CD4-positive, alpha-beta T cell treated with Interleukin-15 for 1 hour (primary cell): ENCODE measurements at regions not wholly inside any gene's neighbourhood (a gene's known extent, or its start where the extent isn't known, plus 50 kb on each side); places are given as distances from the start of the nearest gene placed in this dataset.
"Not testable (repeated sequence)": the region's sequence is repeated elsewhere in the genome, so short reads cannot be mapped to it uniquely, and the experiment has no call there.

Source experiments
- DNase-seq: peaks from one replicate; pipeline ENCODE4 v3.0.0-alpha.2; 2020

DNA sequence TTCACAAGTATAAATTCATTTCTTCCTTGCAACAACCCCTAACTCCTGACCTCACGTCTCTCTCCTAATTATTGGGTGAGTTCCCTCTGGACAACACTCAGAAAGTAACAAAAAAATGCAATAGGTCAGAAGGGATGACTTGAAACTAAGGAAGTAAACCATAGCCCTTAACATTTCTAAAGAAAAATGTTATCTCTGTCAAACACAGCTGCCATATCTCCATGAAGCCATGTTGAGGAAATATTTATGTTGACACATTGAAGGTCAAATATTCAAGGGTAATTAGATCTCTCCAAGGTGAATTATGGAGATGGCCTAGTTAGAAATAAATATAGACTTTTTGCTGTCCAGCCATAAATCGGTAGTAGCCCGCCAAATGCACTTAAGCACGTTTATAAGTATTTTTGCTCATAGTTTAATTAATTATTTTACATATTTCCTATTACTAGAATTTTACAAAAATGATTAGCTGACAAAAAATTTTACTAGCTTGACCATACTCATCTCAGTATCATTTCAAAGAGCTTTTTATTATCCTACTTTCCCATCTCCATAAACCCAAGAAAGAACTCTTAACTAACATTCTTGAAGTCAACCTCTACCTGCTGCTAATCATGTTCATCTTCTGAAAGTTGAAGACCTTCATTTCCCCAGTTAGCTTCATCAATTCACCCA is 160.1 kb upstream of the PKN2 start:
- DNase-seq, result no peak

DNA sequence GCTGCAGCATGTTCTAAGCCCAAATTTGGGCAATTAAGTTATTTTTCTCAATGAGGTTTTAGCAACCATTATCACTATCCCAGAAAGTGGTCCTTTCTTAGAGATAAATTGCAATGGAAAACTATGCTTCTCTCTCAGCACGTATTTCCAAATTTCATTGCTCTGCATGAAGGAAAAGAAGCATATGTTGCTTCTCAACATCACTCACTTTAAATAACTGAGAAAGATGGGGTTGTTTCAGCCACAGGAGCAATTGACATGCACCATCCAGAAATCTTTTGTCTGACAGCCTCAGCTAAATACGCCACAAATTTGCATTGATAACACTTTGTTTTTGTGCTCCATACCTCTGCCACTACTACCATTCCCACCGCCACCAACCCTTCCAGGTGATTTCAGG is 157.6 kb upstream of the PKN2 start:
- no peak for DNase-seq

DNA sequence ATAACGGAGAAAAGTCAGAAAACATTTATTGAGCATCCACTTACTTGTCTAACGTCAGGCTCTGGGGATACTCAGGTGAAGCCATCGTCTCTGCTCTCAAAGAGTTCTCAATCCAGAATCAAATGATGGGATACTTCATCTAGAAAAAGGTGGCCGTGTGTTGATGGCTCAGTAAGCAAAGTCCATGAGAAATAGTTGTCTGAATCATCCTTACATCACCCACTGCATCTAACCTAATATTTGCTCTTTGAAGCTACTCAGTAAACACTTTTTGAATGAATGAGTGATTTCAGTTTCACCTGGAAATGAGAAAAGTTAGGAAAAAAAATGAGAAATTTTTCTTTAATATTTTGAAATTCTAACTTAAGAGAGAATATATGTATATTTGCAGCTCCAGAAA is 155.3 kb upstream of the PKN2 start:
- DNase-seq, result no peak

DNA sequence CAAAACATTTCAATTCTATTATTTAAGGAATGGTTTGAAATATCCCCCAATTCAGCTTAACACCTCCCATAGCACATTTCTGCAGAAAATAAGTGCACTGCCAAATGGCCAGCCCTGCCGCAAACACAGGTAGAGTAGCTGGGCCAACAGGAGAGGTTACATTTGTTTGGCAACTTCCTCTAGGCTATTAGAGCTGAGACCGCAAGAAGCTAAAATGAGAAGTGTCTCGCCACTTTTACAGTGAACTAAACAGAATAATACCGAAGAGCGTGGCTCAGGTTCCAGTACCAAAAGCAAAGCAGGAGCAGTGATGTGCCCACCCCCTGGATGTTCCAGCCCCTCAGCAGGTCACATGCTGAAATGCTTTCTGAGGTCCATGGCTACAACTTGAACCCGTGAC is 154.5 kb upstream of the PKN2 start:
- DNase-seq, result no peak

DNA sequence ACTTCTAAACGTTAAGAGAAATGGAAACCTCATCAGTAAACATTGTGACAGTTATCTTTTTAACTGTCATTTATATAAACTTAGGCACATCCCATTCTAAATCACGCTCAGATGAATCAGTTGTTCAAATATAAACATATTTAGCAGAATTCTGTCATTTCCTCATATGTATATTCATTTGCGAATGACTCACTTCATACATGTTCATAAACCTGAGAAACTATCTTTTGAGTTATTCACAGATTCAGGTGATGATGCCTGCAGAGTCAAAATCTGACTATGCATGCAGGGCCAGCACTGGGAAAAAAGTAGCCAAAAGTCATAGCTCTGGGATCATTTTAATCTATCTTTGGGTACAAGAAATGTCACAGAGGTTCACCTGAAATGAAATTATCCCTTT is 153.8 kb upstream of the PKN2 start:
- DNase-seq, result no peak

GRCh38 chr1:88537787-88538186 is 146.3 kb upstream of the PKN2 start:
- DNase-seq, result no peak

DNA sequence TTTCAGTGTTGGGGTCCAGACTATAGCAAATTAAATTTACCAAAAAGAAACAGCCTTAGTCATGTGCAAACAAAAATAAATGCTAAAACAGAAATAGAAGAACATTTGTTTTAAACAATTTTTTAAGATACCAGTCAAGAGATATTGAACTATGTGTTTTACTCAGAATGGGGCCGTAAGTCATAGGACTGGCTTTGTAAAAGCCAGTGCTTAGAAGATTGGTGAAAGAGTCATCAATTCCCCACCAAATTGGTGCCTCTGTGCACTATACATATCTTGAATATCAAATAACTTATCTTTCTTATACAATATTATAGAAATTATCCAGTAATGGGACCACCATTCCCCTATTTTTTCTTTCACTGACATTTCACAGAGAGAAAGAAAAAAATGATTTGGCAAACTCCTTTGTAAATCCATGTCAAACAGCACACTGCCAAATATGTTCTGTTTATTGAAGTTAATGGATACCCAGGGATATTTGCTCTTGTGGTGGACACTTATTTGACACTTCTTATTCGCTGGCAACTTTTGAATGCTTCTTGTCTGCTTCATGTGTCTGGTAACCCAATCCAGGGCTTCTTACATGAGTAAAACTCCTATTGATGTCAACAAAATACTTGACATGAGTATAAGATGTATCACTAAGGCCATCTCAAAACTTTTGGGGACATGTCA is 145.7 kb upstream of the PKN2 start:
- DNase-seq, result no peak

DNA sequence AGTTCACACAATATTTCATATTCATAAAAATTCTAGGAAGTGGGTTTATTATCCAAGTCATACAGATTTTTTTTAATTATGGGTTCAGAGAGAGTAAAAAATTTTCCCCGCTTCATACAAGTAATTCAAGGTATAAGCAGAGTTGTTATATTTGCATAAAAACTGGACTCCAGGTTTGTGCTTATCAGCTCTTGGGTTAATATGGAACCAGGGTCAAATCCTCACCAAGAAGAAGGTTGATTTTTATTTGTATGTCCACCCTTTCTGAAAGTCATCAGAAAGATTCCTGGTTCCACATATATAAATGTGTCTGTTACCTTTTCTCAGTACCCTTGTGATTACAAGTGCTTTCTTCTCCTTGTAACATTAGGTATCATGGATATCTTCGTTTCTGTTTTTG is 143.8 kb upstream of the PKN2 start:
- no peak for DNase-seq

DNA sequence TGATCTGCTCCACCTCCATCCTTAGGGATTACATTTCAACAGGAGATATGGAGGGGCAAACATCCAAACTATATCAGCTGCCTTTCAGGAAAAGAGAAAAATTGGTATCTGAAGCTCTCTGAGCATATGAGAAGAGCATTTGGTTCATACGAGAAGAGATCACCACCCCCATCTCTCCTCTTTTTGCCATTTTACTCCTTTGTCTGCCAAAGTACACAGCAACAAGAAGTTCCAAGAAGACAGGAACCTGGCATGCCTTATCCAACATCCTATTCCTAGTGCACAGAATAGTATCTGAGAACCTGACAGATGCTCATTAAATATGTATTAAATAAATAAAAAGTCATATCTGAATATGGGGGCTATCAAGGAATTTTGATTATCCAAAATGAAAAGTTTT is 142.5 kb upstream of the PKN2 start:
- no peak for DNase-seq

DNA sequence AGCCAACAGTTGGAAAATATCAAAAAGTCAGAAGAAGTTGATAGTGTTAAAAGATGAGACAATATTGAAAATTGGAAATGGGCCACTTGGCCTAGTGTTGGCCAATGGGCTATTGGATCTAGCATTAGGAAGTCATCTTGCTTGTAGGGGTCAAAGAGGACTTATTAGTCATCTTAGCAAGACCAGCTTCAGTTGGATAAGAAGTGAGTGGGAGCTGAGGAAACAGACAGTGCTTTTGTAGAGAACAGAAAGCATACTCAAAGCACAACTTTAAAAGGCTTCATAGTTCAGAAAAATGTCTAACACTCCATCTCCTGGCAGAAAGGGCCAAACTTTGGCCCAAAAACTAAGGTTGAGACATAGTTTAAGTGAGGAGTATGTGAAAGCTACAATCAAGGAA is 139.9 kb upstream of the PKN2 start:
- DNase-seq, result no peak

GRCh38 chr1:88549536-88549935 is 134.5 kb upstream of the PKN2 start:
- DNase-seq, result no peak

DNA sequence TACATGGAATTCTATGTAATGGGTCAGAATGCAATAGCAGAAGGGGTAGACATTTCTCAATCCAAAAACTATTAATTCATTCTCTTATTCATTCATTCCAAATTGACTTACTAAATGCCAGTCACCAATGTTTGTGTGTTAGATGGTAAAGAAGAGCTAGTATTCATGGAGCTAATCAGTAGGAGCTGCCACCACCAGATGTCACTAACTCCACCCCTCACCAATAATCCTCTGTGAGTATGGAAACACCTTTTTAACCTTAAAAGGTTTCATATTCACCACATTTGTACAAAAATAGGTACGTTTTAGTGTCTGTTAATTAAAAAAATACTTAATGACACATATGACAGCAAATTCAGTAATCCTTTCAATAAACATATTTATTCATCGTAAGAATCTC is 131.8 kb upstream of the PKN2 start:
- DNase-seq, result no peak

- no peak for DNase-seq
These were observed 127.1 kb upstream of the PKN2 start for GRCh38 chr1:88557014-88557413.

DNA sequence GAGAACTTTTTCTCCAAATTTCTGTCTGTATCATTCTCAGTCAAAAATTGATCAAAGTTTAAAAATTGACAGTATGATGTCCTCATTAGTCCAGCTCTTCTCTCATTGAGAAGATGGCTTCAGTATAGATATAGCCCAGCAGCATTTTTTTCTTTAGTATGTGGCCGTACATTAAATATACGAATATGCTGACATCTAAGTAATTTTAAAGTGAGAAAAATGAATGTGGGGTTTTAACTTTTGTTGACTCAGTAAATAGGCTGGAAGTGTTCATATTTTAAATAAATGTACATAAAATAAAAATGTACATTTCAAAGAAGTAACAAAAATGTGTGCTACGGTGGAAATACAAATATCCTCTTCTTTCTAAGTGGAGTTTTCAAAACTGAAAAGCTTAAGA is 123.5 kb upstream of the PKN2 start:
- no peak for DNase-seq

DNA sequence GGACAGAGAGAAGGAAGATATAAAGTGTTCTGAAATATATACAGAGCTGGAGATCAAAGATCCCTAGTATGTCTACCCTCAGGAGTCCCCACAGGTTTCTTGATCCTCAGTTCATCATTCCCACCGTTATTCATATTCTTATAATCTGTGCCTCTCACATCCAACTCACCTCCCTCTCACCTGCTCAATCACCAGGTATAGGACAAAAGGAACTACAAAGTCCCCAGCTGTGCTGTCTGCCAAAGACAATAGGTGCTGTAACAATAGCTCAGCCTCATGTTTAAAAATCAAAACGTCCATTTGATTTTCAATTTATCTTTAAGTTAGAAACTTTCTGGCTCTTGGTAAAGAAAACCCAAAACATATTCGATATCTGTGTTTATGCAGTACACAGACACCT is 121.1 kb upstream of the PKN2 start:
- DNase-seq, result no peak

- no peak for DNase-seq
These were observed 117.3 kb upstream of the PKN2 start for GRCh38 chr1:88566615-88567387.

- no peak for DNase-seq
These were observed 112.6 kb upstream of the PKN2 start for GRCh38 chr1:88571506-88571905.

- DNase-seq, result no peak
These were observed 104.5 kb upstream of the PKN2 start for GRCh38 chr1:88579598-88579997.

GRCh38 chr1:88581703-88582102 is 102.4 kb upstream of the PKN2 start:
- no peak for DNase-seq

DNA sequence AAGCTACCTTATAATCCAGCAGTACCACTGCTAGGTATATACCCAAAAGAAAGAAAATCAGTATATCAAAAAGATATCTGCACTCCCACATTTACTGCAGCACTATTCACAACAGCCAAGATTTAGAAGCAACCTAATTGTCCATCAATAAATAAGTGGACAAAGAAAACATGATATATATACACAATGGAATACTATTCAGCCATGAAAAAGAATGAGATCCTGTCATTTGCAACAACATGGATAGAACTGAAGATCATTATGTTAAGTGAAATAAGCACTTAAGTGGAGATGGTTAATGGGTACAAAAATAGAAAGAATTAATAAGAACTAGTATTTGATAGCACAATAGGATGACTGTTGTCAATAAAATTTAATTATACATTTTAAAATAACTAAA is 90.7 kb upstream of the PKN2 start:
- no peak for DNase-seq

DNA sequence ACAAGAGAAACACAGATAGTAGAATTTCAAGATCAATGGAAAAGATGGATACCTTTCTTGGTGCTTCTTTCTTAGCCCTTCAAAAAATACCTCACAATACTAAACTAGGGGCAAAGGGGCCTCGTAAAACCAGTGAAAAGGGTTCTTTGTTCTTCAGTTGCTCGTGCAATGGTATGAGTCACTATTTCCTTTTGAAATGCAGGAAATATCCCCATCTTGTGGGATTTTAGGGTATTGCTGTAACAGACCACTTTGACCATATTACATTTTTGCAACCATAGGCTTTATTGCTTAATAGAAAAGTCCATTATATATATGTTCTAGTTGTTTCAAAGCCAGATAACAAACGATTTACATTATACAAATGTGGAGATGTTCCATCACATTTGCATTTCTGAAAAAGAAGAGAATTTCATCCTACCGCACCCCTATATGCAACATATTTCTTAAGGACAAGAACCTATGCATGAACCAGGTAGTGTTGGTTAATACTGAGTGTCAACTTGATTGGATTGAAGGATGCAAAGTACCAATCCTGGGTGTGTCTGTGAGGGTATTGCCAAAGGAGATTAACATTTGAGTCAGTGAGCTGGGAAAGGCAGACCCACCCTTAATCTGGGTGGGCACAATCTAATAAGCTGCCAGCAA is 88.6 kb upstream of the PKN2 start:
- no peak for DNase-seq

DNA sequence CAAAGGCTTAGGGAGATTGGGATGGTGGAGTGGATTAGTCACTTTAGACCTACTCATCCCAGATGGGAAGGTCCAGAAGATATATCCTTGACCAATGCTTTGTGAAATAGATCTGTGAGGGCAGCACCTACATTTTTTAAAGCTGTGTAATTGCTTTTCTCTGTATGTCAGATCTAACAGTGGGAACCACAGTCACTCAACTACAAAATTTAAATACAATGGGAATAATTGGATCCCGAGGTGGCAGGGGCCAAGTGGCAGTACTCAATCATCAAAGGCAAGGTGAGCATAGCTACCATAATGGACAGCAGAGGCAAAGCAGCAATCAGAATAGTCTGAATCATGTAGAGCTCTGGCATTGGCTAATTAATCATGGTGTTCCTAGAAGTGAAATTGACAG is 86.1 kb upstream of the PKN2 start:
- DNase-seq, result not testable (repeated sequence)

GRCh38 chr1:88608139-88608943 is 75.7 kb upstream of the PKN2 start:
- DNase-seq, result no peak
